ENCODE measurements at regions not wholly inside any gene's neighbourhood (a gene's known extent, or its start where the extent isn't known, plus 50 kb on each side); places are given as distances from the start of the nearest gene placed in this dataset.

DNA sequence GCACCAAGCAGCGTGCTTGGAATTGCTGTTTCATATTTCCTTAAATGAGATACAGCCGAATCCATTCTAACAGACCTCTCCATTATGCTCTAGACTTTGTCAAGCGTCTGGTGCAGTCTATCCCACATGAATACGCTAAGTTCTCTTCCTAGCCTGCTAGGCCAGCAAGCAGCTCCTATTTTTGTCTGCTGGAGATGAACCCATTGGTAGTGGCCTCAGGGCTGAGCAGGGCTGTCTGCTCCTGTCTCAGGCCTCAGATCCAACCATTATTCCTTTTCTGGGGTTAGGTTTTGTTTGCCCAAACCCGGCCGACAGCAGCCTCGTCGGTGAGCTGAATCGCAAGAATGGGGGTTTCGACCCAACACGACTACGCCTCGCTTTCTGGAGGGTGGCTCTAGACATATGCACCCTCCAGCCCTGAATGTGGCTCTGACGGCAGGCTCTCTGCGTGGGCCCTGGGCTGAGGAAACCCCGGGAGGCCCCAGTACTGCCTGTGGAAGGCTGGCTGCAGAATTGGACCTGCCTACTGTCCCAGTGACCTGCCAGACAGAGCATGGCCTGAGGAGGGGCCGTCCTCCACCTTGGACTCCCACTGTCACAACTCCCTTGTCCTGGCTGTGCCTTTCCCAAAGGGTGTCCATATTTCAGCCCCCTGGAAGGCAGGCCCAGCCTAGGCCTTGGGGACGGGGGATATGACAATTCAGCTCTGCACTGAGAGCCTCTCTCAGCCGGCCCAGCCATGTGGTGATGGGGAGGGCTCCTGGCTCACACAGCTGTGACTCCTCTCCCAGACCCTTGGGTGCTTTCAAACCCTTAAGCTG is 267.9 kb upstream of the TCERG1L start:
- Histone ChIP-seq H2AFZ (ENCODE audit: insufficient read depth, low read depth, low read length, poor library complexity, severe bottlenecking) (no peak overlapping the region), H3K9me3 (replicated peaks in 1 of 2; ENCODE audit: control insufficient read depth in 1 of 2, insufficient read depth in 1 of 2, low read length in 2 of 2) (no peaks in the 10 kb centered on the region), H4K20me1 (ENCODE audit: insufficient read depth, low read length) (no peaks in the 10 kb centered on the region), H3K9ac (ENCODE audit: insufficient read depth, low read length, poor library complexity, severe bottlenecking) (no peak overlapping the region), H3K4me1 (ENCODE audit: control insufficient read depth in 1 of 2, insufficient read depth in 2 of 2, low read length in 2 of 2) (no peaks in the 10 kb centered on the region), H3K27me3 (ENCODE audit: control insufficient read depth in 2 of 2, insufficient read depth in 2 of 2, low read length in 2 of 2) (no peaks in the 10 kb centered on the region), H3K4me3 (replicated peaks in 1 of 3; ENCODE audit: low read depth in 2 of 3, low read length in 3 of 3) (no peak overlapping the region), H3K36me3 (replicated peaks in 1 of 2; ENCODE audit: control insufficient read depth in 1 of 2, insufficient read depth in 2 of 2, low read length in 2 of 2) (no peaks in the 10 kb centered on the region), H3K4me2 (replicated peaks; ENCODE audit: extremely low read depth, low read length, poor library complexity, severe bottlenecking) (no peak overlapping the region), H3K27ac (ENCODE audit: low read depth in 1 of 2, low read length in 2 of 2) (no peak overlapping the region), H3K79me2 (ENCODE audit: insufficient read depth, low read length) (no peaks in the 10 kb centered on the region)
- Mint-ChIP-seq H3K36me3 (no peaks in the 10 kb centered on the region), H3K9me3 (peaks cover 0 to 3% (median 0%) of the 10 kb centered on the region in 7 donors), H3K4me1 (no peaks in the 10 kb centered on the region), H3K4me3 (no peak overlapping the region), H3K27ac (no peak overlapping the region), H3K27me3 (ENCODE audit: low read depth in 3 of 3) (peaks cover 2 to 4% (median 3%) of the 10 kb centered on the region in 3 donors)
- 90% methylated on average over 19 of the region's 19 CpGs for WGBS (ENCODE audit: insufficient coverage)
- TF ChIP-seq CTCF (IDR thresholded peaks at IDR 0.05), result no peak
- DNase-seq, result no peak
- intact Hi-C loops (cut with micrococcal nuclease), result no loop called here

DNA sequence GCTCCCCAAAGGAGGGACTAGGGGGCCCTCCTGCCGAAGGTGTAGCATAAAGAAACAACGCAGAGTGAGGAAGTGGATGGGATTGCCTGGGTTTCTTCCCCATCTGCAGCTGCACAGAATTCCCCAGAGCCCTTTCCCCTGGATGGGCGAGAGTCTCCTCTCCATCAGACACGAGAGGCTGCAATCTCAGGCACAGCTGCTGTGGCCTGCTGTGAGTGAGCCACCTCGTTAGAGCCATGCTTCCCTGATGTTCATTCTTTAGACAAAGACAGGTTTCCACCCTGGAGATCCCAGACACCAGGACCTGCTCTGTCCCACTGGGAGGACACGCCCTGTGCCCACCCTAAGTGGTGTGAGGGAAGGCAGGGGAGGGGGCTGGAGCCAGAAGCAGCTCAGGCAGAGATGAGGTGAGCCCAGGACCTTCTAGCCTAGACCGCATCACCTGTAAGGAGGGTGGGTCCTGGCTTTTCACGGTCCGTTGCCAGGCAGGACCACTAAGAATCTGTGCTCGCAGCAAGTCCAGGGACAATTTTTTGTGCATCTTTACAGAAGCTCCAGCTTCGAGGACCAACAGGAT is 268.6 kb upstream of the TCERG1L start:
- Histone ChIP-seq H3K4me2 (replicated peaks; ENCODE audit: extremely low read depth, low read length, poor library complexity, severe bottlenecking) (no peak overlapping the region), H3K27ac (ENCODE audit: low read depth in 1 of 2, low read length in 2 of 2) (no peak overlapping the region), H4K20me1 (ENCODE audit: insufficient read depth, low read length) (no peaks in the 10 kb centered on the region), H2AFZ (ENCODE audit: insufficient read depth, low read depth, low read length, poor library complexity, severe bottlenecking) (no peak overlapping the region), H3K27me3 (ENCODE audit: control insufficient read depth in 2 of 2, insufficient read depth in 2 of 2, low read length in 2 of 2) (no peaks in the 10 kb centered on the region), H3K4me3 (replicated peaks in 1 of 3; ENCODE audit: low read depth in 2 of 3, low read length in 3 of 3) (no peak overlapping the region), H3K9ac (ENCODE audit: insufficient read depth, low read length, poor library complexity, severe bottlenecking) (no peak overlapping the region), H3K36me3 (replicated peaks in 1 of 2; ENCODE audit: control insufficient read depth in 1 of 2, insufficient read depth in 2 of 2, low read length in 2 of 2) (no peaks in the 10 kb centered on the region), H3K4me1 (ENCODE audit: control insufficient read depth in 1 of 2, insufficient read depth in 2 of 2, low read length in 2 of 2) (no peaks in the 10 kb centered on the region), H3K9me3 (replicated peaks in 1 of 2; ENCODE audit: control insufficient read depth in 1 of 2, insufficient read depth in 1 of 2, low read length in 2 of 2) (no peaks in the 10 kb centered on the region), H3K79me2 (ENCODE audit: insufficient read depth, low read length) (no peaks in the 10 kb centered on the region)
- no peaks in the 10 kb centered on the region for H3K36me3 Mint-ChIP-seq
- H3K27ac Mint-ChIP-seq, result no peak overlapping the region
- H3K9me3 Mint-ChIP-seq, result peaks cover 0 to 3% (median 0%) of the 10 kb centered on the region in 7 donors
- H3K4me1 Mint-ChIP-seq, result no peaks in the 10 kb centered on the region
- DNase-seq, result no peak
- H3K27me3 Mint-ChIP-seq (ENCODE audit: low read depth in 3 of 3), result peaks cover 2 to 5% (median 4%) of the 10 kb centered on the region in 3 donors
- no peak overlapping the region for H3K4me3 Mint-ChIP-seq
- 81% methylated on average over 8 of the region's 11 CpGs for WGBS (ENCODE audit: insufficient coverage)
- no peak for TF ChIP-seq CTCF (IDR thresholded peaks at IDR 0.05)
- intact Hi-C loops (cut with micrococcal nuclease), result no loop called here

Data from CD14-positive monocyte (primary cell).